HG03520 (cell line): ENCODE measurements at regions not wholly inside any gene's neighbourhood (a gene's known extent, or its start where the extent isn't known, plus 50 kb on each side); places are given as distances from the start of the nearest gene placed in this dataset.

Experiments used
- ATAC-seq: cut with Tn5 transposase; IDR thresholded peaks from one replicate; pipeline ENCODE4 v1.9.1; 2021; ENCODE audit warnings: mild to moderate bottlenecking, moderate library complexity; ENCODE audit not compliant: unreplicated experiment

DNA sequence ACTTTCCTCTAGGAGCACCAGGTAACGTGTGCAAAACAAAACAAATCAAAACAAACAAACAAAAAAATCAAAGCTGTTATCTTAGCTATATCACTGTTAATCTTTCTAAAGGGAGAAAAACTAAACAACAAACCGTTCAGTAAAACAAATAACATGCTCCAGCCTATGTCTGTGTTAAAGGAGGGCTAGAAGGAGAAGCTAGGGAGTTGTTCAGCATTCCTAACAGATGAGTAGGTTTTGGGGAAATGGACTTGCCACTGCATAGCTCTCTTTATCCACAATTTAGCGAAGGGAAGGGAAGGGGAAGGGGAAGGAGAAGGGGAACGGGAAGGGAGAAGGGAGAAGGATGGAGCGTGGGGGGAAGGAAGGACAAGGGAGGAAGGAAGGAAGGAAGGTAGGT, 134.2 kb upstream of the AKR1E2 start:
- ATAC-seq, result no peak

DNA sequence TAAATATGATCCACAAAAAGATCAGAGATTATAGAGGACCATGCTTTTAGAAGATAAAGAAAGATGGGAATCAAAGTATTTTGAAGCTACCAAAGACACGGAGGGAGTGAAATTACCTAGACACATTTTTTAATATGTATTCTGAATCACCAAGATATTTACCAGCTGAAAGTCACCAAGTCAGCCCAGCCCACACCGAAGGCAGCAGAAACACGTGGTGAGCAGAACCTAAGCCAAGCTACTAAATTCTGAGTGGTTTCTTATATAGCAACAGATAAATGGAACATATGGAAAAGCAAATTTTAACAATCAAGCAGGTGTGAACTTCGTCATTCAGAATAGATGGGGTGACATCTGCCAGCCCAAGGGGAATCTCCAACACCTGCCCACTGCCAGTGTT, 134.7 kb upstream of the AKR1E2 start:
- no peak for ATAC-seq

DNA sequence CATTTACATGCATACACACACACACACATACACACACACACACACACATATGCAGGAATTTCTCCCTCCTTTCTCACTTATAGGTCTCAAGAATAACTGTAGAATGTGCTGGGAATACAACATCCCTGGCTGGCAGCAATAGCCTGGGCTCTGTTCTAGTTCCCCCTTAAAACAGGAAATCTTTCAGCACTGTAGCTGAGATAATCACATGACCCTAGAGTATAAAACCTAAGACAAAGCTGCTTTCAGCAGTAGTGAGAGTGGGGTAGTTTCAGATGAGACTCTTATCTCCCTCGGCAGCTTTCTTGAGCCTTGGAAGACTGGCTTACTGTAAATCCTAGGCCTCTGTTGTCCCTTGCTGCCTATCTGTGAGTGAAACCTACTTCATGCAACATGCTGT, 137.4 kb upstream of the AKR1E2 start:
- no peak for ATAC-seq

DNA sequence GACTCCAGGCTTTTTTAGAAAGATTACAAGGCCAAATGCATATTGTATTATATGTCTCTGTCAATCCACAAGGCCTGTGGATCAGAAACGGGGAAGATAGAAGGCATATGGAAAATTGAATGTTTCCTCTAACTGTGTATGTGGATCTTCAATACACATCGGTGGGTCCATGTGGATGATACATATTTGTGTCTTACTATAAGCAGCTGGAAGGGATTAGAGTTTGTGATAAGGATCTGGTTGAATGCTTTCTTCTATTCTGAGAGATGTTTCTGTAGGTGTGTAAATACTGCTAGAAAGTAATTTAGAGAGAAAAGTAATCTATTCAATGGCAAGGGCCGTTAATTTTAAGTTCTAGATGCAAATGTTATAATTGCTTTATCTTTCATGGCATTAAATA, 137.8 kb upstream of the AKR1E2 start:
- ATAC-seq, result no peak

DNA sequence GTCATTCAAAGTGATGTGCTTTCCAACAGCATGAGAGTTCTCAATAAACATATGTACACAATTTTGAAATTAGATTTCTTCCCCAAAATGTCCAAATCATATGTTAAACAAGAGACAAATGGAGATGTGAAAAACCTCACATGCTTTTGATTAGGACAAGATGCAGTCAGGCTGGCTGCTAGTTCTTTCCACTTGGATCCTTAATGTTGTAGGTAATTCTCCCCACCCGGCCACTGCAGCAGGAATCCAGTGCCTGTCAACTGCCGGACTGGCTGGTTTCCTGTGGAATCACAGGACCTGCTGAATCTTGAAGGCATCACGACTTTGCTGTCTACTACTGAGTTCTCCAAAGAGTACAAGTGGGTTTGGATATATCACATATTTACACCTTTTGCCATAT, 138.6 kb upstream of the AKR1E2 start:
- ATAC-seq, result no peak

DNA sequence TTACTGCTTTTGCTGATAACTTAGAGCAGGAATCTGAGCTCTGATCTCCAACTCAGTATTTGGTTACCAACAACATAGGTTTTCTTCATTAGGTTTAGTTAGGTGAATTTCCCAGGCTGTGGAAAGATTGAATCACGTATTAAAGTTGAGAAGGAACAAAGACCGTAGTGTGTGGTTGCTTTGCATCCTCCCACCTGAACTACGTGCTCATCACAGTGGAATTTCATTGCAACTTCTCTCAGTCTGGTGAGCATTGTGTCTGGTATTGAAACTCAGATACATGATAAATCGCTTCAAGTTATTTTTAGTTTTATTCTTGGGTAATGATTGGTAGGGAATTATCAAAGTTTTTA, 139.4 kb upstream of the AKR1E2 start:
- no peak for ATAC-seq

DNA sequence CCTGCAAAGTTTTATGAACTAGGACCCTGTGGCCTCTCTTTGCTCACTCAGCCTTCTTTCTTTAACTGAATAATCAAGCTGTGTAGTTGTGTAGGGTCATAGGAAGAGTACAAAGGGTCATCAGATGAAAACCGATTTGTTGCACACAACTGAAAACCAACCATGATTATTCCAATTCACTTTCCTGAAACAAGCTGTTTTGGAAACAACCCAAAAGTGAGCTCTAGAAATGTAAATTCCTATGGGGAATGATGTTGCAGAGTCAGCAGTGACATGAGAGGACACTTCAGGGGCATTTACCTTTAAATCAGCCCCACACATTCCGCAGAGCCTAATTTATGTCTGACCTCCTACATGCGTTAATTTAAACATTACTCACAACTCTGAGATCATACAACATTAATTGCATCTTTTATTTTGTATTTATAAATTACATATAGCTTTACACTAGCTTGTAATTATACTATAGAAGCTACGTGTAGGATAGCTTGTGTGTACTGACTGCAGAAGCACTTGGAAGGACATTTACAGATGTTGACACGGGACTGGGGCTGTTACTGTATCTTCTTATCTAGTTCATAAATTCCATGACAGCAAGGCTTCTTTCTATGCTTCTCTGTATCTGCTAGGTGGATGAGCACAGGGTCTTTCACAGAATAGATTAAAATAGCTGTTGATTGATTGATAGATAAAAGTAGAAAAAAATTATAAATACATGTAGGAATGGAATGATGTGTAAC, 139.9 kb upstream of the AKR1E2 start:
- ATAC-seq, result no peak

DNA sequence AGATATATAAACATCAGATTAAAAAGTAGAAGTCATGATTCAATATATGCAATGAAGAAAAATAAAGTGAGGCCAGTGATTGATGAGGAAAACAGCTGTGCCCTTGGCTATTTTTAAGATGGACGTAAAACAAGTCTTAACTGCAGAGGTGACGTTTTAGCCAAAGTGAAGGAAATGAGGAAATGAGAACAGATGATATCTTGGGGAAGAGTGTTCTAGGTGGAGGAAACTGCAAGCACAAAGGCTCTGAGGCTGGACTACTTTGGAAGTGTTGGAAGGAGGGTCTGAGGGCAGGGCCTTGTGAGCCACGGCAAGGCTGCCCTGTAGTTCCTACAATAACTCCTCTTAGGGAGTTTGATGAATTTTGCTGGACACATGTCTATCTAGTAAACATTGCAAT, 140.5 kb upstream of the AKR1E2 start:
- no peak for ATAC-seq

DNA sequence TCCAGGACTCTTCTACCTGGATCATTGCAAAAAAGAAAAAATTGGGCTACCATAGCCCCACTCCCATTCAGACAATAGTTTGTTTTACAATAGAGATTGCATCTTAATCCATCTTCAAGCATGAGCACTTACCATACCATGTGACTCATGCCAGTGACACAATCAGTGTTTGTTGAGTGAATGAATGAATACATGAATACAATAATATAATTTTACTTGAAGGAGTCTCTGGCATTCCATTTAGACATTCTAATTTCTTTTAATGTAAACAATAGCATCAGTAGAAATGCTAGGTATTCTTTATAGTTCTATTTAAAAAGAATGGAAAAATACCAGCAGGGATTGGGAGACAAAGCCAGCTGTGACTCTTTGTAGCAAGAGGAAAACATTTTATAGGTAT, 141.6 kb upstream of the AKR1E2 start:
- no peak for ATAC-seq

DNA sequence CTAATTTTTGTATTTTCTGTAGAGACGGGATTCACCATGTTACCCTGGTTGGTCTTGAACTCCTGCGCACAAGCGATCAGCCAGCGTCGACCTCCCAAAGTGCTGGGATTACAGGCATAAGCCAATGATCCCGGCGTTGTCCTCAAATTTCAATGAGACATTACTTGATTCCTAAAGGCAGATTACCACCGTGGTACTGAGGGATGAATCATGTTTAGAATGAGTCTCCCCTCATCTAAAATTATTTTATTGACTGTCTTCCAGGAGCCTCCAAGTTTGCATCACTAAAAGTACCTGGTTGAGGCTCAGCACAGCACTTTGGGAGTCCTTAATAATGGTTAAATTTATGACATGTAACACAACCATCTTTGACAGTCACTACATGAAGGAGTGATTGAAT, 142.2 kb upstream of the AKR1E2 start:
- no peak for ATAC-seq

DNA sequence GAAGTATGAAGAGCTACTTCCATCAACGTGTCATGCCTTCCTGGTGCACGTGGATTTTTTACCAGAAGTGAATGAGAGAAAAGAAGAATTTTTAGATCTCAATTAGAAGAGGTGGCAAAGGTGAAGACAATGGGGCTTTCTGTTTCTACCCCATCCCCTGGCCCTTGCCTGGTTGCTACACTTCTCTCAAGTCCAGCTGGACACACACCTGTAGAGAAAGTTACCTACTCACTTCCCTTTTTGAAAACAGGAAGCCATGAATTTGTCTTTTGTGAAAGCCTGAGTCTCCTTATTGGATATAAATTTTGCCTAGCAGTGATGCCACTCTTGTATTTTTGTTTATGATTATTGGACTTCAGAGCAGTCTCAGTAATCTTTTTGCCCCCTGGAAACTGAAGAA, 142.9 kb upstream of the AKR1E2 start:
- no peak for ATAC-seq

DNA sequence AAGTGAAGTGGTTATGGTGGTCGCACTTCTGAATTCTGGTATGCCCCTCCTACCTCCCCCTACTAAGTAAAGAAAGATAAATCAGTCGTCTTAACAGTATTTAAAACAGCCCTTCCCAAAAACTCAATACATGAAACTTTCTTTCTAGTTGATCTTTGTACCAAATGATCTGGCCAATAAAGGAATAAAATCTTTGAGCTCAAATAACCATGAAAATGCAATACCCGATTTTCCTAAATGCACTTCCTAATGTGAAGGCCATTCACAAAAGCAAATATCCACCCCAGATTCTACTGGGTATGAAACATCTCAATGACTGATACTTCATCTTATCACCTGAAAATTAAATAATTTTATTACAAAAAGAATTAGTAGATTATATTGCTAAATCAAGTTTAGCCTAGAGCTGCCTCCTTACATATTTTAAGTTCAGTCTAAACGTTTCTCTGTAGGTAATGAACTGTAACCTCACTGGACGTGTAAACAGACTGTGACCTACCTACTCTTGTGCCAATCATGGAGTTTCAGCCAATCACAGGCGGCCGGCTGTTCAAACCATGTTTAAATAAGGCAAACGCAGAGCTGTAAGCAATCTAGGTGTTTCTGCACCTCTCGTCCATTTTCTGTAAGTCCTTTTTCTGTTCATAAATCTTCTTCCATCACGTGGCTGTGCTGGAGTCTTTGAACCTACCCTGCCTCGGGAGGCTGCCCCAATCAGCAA, 146.9 kb upstream of the AKR1E2 start:
- ATAC-seq, result no peak

DNA sequence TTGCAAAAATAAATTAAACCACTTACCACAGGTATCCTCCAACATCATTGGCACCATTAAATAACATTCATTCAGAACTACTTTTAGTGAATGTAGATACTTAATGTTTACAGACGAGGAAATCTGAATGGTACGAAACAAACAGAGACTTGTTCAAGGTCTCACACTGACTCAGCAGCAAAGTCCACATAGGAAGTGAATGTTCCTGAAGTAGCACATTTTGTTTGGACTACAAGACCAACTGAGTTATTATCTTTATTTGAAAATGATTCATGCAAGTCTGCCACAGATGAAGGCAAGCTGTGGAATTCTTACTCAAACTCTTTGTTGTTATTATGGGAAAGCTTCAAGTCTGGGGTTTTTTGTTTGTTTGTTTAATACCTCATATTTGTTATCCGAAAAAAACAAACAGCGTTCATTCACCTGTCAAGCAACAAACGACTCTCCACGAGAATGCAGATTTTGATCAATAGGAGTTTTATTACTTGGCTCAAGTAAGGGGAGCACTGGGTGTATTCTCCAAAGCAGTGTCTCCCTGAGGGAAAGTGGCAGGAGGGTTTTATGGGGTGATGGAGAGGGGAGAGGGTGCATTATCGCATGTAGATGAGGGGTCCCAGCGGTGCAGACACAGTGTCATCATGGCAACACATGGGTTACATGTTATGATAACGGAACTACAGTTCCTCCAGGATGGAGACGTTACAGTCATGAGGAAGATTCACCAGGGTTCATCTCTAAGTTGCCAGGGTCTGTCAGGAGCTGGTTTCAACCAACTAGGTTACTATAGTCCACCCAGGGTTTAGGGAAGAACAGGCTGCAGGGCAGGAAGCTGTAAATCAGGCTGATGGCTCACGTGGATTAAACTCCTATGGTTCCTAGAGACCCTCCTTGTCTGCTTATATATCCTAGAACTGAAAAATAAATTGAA, 147.7 kb upstream of the AKR1E2 start:
- ATAC-seq, result no peak

DNA sequence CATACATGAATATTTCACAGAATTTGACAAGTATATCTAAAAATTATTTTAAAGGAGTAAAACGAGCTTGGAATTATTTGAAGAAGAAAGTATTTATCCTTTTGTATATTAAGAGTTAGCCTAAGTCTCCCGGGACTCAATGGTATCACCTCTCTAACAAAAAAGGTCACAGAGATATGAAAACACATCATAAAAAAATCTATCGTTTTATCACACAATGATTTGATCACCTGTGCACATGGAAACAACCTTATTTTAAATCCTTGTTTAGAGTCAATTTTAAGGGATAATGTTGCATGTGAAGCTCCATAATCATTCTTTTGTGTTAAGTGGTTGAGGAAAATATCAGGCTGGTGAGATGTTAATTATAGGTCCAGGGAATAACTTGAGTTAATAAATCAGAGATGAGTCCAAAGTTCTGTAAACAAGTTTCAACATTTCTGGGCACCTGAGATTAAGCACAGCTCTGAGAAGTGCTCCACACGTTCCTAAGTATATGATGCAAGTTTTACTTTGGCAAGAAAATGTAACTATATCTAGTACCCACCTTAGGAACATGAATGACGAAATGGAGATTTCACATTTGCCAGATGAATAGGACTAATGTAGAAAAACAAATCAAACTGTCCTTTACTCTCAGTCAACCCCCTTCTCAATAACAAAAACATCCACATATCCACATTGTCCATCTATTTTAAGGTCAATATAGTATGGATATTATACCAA, 148.5 kb upstream of the AKR1E2 start:
- no peak for ATAC-seq

DNA sequence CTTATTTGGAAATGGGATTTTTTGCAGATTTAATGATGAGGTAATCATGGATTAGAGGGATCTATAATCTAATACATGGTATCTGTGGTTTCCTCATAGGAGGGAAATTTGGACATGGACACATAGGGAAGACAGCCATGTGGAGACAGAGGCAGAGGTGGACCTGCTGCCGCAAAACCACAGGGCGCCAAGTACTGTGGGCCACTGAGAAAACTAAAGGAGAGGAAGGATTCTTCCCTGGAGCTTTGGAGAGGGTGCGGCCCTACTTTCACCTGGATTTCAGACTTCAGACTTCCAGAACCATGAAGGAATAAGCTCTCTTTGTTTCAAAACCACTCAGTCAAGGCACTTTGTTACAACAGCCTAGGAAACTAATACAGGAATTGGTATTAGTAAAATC, 149.4 kb upstream of the AKR1E2 start:
- no peak for ATAC-seq

DNA sequence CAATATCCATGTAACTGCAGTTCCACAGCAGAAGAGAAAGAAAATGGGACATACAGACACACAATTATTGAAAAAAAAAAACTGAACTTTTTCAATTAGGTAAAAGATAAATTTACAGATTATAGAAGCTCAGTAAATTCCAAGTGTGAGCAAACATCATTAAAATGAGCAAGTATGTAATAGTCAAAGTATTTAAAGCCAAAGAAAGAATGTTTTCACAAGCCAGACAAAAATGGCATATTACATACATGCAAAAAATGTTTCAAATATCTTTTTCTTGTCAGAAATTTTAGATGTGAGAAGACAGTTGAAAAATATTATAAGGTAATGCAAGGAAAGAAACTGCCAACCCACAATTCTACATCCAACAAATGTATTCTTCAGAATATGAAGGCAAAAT, 150.2 kb upstream of the AKR1E2 start:
- ATAC-seq, result no peak

DNA sequence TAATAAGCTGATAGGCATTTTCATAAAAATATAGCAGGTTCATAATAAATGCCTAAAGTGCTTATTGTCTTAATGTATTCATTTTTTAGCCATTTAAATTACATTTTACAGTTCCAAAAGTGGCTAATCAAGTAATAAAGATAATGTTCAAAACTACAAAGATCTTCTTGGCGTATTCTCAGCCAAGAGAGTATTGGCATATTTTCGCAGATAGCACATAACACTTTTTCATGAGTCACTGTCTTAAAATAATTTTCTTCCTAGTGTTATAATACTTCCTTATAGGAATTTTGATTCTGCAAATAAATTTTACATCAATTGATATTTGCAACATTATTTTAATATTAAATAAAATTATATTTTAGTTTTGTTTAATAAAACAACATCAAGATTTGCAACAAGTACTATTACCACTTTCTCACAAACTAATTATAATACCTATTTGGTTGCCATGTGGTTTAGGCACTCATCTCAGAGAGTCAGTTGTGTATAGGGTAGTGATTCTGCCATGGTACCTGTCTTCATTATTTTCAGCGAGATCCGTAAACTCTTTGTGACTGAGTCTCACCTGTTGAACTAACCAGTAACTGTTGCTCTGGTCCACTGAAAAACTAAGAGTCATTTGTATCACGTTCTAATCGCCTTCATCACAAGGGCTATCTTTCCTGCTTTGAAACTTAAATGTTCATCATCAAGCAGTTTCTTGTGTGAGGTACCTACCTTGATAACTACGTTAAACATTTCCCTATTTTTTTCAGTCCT, 152.5 kb upstream of the AKR1E2 start:
- no peak for ATAC-seq

DNA sequence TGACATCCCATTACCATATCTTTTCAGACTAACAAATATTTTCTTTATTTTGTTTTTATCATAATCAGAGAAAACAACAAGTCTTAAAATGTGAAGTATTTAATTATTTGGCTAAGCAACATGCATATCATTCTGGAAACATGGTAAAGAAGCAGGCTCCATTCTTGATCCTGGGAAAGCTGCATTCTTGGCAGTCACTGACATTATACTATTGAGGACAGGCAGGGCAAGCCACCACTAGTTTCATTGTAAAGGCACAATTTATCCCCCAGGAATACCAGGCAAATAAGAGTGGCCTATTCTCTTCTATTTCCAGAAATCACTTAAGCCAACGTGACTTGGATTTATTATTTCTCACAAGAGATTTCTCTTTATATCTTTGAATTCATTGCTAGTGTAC, 153.8 kb upstream of the AKR1E2 start:
- no peak for ATAC-seq

DNA sequence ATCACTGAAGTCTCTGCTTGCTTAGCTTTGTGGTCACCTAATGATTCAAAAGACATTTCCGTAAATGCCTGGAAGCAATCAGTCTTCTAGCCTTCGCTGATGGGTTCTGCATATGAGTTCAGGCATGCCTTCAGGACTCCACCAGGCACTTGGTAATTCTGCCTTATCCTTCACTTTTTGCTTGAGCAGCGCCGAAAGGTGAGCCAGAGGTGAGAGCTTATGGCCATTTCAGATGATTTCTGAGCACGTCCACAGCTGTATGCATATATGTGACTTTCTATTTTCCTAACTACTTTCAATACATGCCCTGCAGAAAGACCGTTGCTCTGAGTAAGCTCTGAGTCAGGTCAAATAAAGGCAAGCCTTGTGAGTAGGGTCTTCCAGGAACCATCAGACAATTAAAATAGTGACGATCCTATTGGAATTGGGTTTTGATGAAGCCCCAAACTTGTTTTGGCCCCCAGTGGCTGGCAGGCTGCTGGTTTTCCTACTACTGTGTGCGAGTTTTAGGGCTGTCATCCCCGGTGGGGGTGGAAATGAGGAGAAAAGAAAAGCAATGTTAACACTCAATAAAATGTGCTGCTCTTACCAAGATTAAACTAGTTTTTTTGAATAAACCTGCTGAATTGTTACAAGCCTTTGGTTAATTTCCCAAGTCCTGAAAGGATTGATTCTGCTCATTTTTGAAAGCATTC, 154.4 kb upstream of the AKR1E2 start:
- ATAC-seq, result no peak

DNA sequence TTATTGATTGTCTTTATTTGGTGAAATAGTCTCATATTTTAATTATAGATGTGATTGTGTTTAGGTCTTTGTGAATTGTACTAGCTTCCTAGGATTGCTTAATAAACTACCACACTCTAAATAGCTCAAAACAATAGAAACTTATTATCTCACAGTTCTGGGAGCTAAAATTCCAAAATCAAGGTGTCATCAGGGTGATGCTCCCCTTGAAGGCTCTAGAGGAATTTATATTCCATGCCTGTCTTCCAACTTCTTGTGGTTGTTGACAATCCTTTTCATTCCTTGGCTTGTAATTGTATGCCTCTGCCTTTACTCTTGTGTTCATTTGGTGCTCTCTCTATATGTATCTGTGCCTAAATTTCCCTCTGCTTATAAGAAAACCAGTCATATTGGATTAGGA, 155.3 kb upstream of the AKR1E2 start:
- no peak for ATAC-seq
